Astrocyte of the spinal cord (primary cell): ENCODE measurements at regions not wholly inside any gene's neighbourhood (a gene's known extent, or its start where the extent isn't known, plus 50 kb on each side); places are given as distances from the start of the nearest gene placed in this dataset.
"Not testable (repeated sequence)": the region's sequence is repeated elsewhere in the genome, so short reads cannot be mapped to it uniquely, and the experiment has no call there.

Experiments used
- DNase-seq: peaks from one replicate; pipeline ENCODE4 v3.0.0; 2011; ENCODE audit warnings: low read depth, low spot score
- H3K4me3 ChIP-seq: 2 replicates; pipeline ENCODE4 v1.5.1; 2011; ENCODE audit warnings: low read depth, mild to moderate bottlenecking, low read length, moderate library complexity
- CTCF ChIP-seq: IDR thresholded peaks from 2 replicates; pipeline ENCODE4 v1.5.1; 2012; ENCODE audit warnings: low read depth, mild to moderate bottlenecking, low read length, inconsistent platforms
- in situ Hi-C: cut with HindIII; loops from 2 replicates; pipeline ENCODE4 v1.10.0; 2017; ENCODE audit warnings: low sequenced_read_pairs

DNA sequence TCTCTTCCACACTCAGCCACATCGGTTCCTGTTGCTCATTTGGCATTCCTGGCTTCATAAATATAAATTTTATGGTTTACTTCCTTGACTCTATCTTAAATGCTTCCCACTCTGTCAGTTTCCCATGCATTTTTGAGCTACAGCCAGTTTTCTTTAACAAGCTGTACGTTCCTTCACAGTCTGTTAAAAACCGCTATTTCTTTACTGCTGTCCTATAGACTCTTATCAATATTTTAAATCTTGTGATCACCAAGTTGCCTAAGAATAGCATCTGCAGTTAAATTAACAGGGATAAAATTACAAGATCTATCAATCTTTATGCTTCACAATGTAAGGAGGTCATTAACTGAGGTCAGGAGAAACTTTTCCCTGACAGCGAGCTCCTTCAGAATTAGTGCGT, 103.1 kb upstream of the RHOBTB1 start:
- in situ Hi-C loops, result no loop called here
- TF ChIP-seq CTCF, result no peak
- no peak for DNase-seq
- H3K4me3 ChIP-seq, result no peak overlapping the region

- in situ Hi-C loops, H3K4me3 ChIP-seq, DNase-seq: not testable (repeated sequence)
Observed at GRCh38 chr10:61045480-61045879, 101.5 kb upstream of the RHOBTB1 start.

- DNase-seq, result no peak
- TF ChIP-seq CTCF, result no peak
- in situ Hi-C loops, result no loop called here
- no peak overlapping the region for H3K4me3 ChIP-seq
Observed at GRCh38 chr10:61042533-61042932, 98.5 kb upstream of the RHOBTB1 start.

DNA sequence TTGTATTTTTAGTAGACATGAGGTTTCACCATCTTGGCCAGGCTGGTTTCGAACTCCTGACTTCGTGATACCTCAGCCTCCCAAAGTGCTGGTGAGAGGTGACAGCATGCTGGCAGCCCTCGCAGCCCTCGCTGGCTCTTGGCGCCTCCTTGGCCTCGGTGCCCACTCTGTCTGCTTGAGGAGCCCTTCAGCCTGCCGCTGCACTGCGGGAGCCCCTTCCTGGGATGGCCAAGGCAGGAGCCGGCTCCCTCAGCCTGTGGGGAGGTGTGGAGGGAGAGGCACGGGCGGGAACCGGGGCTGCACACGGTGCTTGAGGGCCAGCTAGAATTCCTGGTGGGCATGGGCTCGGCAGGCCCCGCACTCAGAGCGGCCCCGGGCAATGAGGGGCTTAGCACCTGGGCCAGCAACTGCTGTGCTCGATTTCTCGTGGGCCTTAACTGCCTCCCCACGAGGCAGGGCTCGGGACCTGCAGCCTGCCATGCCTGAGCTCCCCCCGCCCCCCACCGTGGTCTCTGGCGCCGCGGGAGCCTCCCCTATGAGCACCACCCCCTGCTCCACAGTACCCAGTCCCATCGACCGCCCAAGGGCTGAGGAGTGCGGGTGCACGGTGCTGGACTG, 96.5 kb upstream of the RHOBTB1 start:
- H3K4me3 ChIP-seq, result no peak overlapping the region
- in situ Hi-C loops, result no loop called here
- no peak for DNase-seq
- no peak for TF ChIP-seq CTCF

DNA sequence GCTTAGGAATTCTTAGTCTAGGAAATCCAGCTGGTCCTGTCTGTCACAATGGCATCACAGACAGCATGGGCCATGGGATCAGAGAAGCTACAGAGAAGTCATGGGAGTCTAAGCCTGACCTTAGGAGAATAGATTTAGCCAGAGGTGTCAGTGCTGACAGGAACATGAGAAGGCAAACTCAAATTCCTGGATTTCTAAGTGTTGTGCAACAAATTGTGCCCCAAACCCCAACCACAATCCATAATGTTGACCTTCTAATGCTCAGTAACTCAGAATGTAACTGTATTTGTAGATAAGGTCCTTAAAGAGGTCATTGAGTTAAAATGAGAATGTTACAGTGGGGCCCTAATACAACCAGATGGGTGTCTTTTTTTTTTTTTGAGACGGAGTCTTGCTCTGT, 95.9 kb upstream of the RHOBTB1 start:
- H3K4me3 ChIP-seq, result no peak overlapping the region
- TF ChIP-seq CTCF, result no peak
- in situ Hi-C loops, result no loop called here
- no peak for DNase-seq

GRCh38 chr10:61037261-61037830, 93.4 kb upstream of the RHOBTB1 start:
- H3K4me3 ChIP-seq, in situ Hi-C loops, DNase-seq: not testable (repeated sequence)

- H3K4me3 ChIP-seq, in situ Hi-C loops, DNase-seq: not testable (repeated sequence)
Observed at GRCh38 chr10:61036148-61036547, 92.2 kb upstream of the RHOBTB1 start.

GRCh38 chr10:61031341-61031740, 87.4 kb upstream of the RHOBTB1 start:
- no peak overlapping the region for H3K4me3 ChIP-seq
- TF ChIP-seq CTCF, result no peak
- DNase-seq, result no peak
- in situ Hi-C loops, result no loop called here
